Endothelial cell of umbilical vein (primary cell): ENCODE measurements at regions not wholly inside any gene's neighbourhood (a gene's known extent, or its start where the extent isn't known, plus 50 kb on each side); places are given as distances from the start of the nearest gene placed in this dataset.

Experiments
- BruUV-seq: library from RNA; stranded (reverse); fragments of 400-500 nt; replicated peaks from 2 replicates; lab custom pipeline; 2021; lab: Mats Ljungman, UMichigan
- CTCF ChIA-PET: fragments of 300-600, 350-600 bp; sonication (Branson Sonifier 250); formaldehyde crosslinking; loops from one replicate; lab custom pipeline; 2021; ENCODE audit warnings: antibody characterized with exemption, inconsistent platforms; lab: Charles Lee
- POLR2A ChIA-PET: fragments of 300-600, 350-600 bp; sonication (Branson Sonifier 250); formaldehyde crosslinking; loops from one replicate; lab custom pipeline; 2021; ENCODE audit warnings: antibody characterized with exemption, inconsistent platforms; lab: Charles Lee
- DNase-seq: peaks from one replicate; pipeline ENCODE4 v3.0.0-alpha.2; 2011; ENCODE audit warnings: low read depth, low spot score
- FAIRE-seq: peaks from 2 replicates; lab custom pipeline; 2011; peaks lifted over from hg19 to GRCh38; lab: Jason Lieb, UNC
- H2AFZ ChIP-seq: 2 replicates; pipeline ENCODE4 v1.6.0; 2012; ENCODE audit warnings: low read depth, low read length, control low read depth, inconsistent platforms
- H3K27ac ChIP-seq: 2 replicates; pipeline ENCODE4 v1.5.1; 2011; ENCODE audit warnings: low read depth, mild to moderate bottlenecking, control low read depth, low read length, moderate library complexity; ENCODE audit not compliant: insufficient read depth
- H3K27me3 ChIP-seq, 2 experiments: 2 replicates each; pipeline versions ENCODE4 v1.6.0 to v1.6.1; 2011; ENCODE audit warnings: low read length in 2 of 2, mixed read lengths in 1 of 2; ENCODE audit not compliant: control insufficient read depth in 2 of 2, insufficient read depth in 2 of 2
- H3K36me3 ChIP-seq, 2 experiments: 2 replicates in 1 of 2; 3 replicates in 1 of 2; pipeline ENCODE4 v1.5.1; 2011; ENCODE audit warnings: low read length in 2 of 2, mild to moderate bottlenecking in 1 of 2, moderate library complexity in 1 of 2; ENCODE audit not compliant: control insufficient read depth in 2 of 2, insufficient read depth in 2 of 2; ENCODE audit errors: extremely low read depth in 1 of 2
- H3K4me1 ChIP-seq: 3 replicates; pipeline ENCODE4 v1.5.1; 2011; ENCODE audit warnings: mild to moderate bottlenecking, low read length; ENCODE audit not compliant: control insufficient read depth, insufficient read depth; ENCODE audit errors: extremely low read depth
- H3K4me2 ChIP-seq: 2 replicates; pipeline ENCODE4 v1.6.1; 2011; ENCODE audit warnings: low read length, control low read depth, mixed read lengths; ENCODE audit not compliant: insufficient read depth
- H3K4me3 ChIP-seq, 3 experiments: fragments of 200-600 bp in 1 of 3; sonication (generic), shearing (Covaris generic) in 1 of 3; replicated peaks in 1 of 3; 2 replicates each; pipeline ENCODE4 v1.5.1; 2011 to 2016; ENCODE audit warnings: control low read depth in 3 of 3, low read length in 3 of 3, mild to moderate bottlenecking in 2 of 3, inconsistent platforms in 1 of 3, low read depth in 1 of 3, moderate library complexity in 1 of 3; ENCODE audit not compliant: insufficient read depth in 1 of 3
- H3K79me2 ChIP-seq: 2 replicates; pipeline ENCODE4 v1.6.0; 2012; ENCODE audit warnings: low read length, inconsistent platforms; ENCODE audit not compliant: control insufficient read depth, insufficient read depth
- H3K9ac ChIP-seq: replicated peaks from 2 replicates; pipeline ENCODE3; 2011; ENCODE audit warnings: low read length, control low read depth; ENCODE audit not compliant: insufficient read depth; ENCODE audit errors: extremely low read depth
- H3K9me1 ChIP-seq: replicated peaks from 3 replicates; pipeline ENCODE4 v1.6.0; 2011; ENCODE audit warnings: mild to moderate bottlenecking, low read length; ENCODE audit not compliant: control insufficient read depth, insufficient read depth; ENCODE audit errors: extremely low read depth
- H3K9me3 ChIP-seq: replicated peaks from 2 replicates; pipeline ENCODE4 v1.5.1; 2012; ENCODE audit warnings: low read length, inconsistent platforms; ENCODE audit not compliant: control insufficient read depth, insufficient read depth
- H4K20me1 ChIP-seq: replicated peaks from 2 replicates; pipeline ENCODE3; 2011; ENCODE audit warnings: mild to moderate bottlenecking, low read length; ENCODE audit not compliant: control insufficient read depth, insufficient read depth; ENCODE audit errors: extremely low read depth
- CTCF ChIP-seq, 2 donors: IDR thresholded peaks; 1 replicate in 1 of 2; 2 replicates in 1 of 2; pipeline ENCODE4 v1.5.1; 2011; ENCODE audit warnings: low read length in 2 of 2, mild to moderate bottlenecking in 2 of 2, moderate library complexity in 2 of 2, control low read depth in 1 of 2, inconsistent platforms in 1 of 2, low read depth in 1 of 2; ENCODE audit not compliant: insufficient read depth in 1 of 2; ENCODE audit errors: extremely low read depth in 1 of 2
- EZH2 ChIP-seq: IDR thresholded peaks from 2 replicates; pipeline ENCODE4 v1.6.1; 2012; ENCODE audit warnings: borderline replicate concordance, low read depth, mild to moderate bottlenecking, moderate library complexity, low read length, inconsistent platforms; ENCODE audit not compliant: severe bottlenecking
- FOS ChIP-seq: IDR thresholded peaks from 2 replicates; pipeline ENCODE4 v1.6.1; 2011; ENCODE audit warnings: mild to moderate bottlenecking, low read length, moderate library complexity, borderline replicate concordance; ENCODE audit not compliant: insufficient read depth
- GATA2 ChIP-seq: IDR thresholded peaks from 2 replicates; pipeline ENCODE4 v1.7.0; 2011; ENCODE audit warnings: low read depth, mild to moderate bottlenecking, moderate library complexity, mixed read lengths, low read length; ENCODE audit not compliant: insufficient read length, insufficient read depth
- JUN ChIP-seq: IDR thresholded peaks from 2 replicates; pipeline ENCODE4 v1.6.1; 2011; ENCODE audit warnings: borderline replicate concordance, low read depth; ENCODE audit not compliant: insufficient read length, insufficient read depth
- MAX ChIP-seq: IDR thresholded peaks from 2 replicates; pipeline ENCODE4 v1.6.1; 2011; ENCODE audit not compliant: insufficient read depth, insufficient read length
- MYC ChIP-seq: IDR thresholded peaks from one replicate; pipeline ENCODE4 v1.6.1; 2011; ENCODE audit warnings: mild to moderate bottlenecking, low read depth, low read length
- POLR2A ChIP-seq: IDR thresholded peaks from 2 replicates; pipeline ENCODE4 v1.6.1; 2012; ENCODE audit warnings: low read depth, mild to moderate bottlenecking, control low read depth, low read length
- POLR2AphosphoS5 ChIP-seq: IDR thresholded peaks from 2 replicates; pipeline ENCODE4 v1.6.1; 2012; ENCODE audit warnings: low read depth, mild to moderate bottlenecking, control low read depth, low read length, moderate library complexity; ENCODE audit not compliant: insufficient read depth
- dilution Hi-C: fragments of 300-500 bp; cut with MboI; formaldehyde crosslinking; loops from one replicate; pipeline ENCODE4 v1.15.0; 2019; ENCODE audit warnings: low sequenced_read_pairs; ENCODE audit not compliant: extremely low pct_ligation_motif_present
- intact Hi-C: fragments of 100-400 bp; cut with micrococcal nuclease; formaldehyde crosslinking; loops from one replicate; pipeline ENCODE4 v1.10.0; 2022

- H3K27me3 ChIP-seq: no peaks in the 10 kb centered on the region
- FAIRE-seq (no peak), DNase-seq (no peak)
- no peak overlapping the region for H3K9ac ChIP-seq
- ChIA-PET CTCF (interaction anchor here (2.0 to 2.1 kb wide), 2 partner anchors 12 to 15 kb away, joined by 5 to 8 read pairs; no protein-coding TSS in a partner anchor), POLR2A (no interaction called here)
- H3K9me1 ChIP-seq: no peaks in the 10 kb centered on the region
- no peak overlapping the region for H3K4me3 ChIP-seq
- no TSS peak for BruUV-seq
- dilution Hi-C loops: no loop called here
- no peaks in the 10 kb centered on the region for H4K20me1 ChIP-seq
- no peak for TF ChIP-seq CTCF (IDR thresholded peaks at IDR 0.05; ENCODE audit: extremely low read depth in 1 of 2, insufficient read depth in 1 of 2, low read depth in 1 of 2, low read length in 2 of 2)
- TF ChIP-seq EZH2: no peak
- TF ChIP-seq MAX: no peak
- no peak for TF ChIP-seq JUN
- TF ChIP-seq GATA2: no peak
- TF ChIP-seq MYC: no peak
- TF ChIP-seq FOS: no peak
- TF ChIP-seq POLR2AphosphoS5: no peak
- TF ChIP-seq POLR2A: no peak
- H3K36me3 ChIP-seq: no peaks in the 10 kb centered on the region
- H3K4me2 ChIP-seq: no peak overlapping the region
- no peaks in the 10 kb centered on the region for H3K4me1 ChIP-seq
- intact Hi-C loops: no loop called here
- no peaks in the 10 kb centered on the region for H3K79me2 ChIP-seq
- no peaks in the 10 kb centered on the region for H3K9me3 ChIP-seq
- H3K27ac ChIP-seq: no peak overlapping the region
- H2AFZ ChIP-seq: no peak overlapping the region
These were observed 70.6 kb downstream of the TSN start for GRCh38 chr2:121826036-121826435.
